ENCODE measurements at regions not wholly inside any gene's neighbourhood (a gene's known extent, or its start where the extent isn't known, plus 50 kb on each side); places are given as distances from the start of the nearest gene placed in this dataset.

DNA sequence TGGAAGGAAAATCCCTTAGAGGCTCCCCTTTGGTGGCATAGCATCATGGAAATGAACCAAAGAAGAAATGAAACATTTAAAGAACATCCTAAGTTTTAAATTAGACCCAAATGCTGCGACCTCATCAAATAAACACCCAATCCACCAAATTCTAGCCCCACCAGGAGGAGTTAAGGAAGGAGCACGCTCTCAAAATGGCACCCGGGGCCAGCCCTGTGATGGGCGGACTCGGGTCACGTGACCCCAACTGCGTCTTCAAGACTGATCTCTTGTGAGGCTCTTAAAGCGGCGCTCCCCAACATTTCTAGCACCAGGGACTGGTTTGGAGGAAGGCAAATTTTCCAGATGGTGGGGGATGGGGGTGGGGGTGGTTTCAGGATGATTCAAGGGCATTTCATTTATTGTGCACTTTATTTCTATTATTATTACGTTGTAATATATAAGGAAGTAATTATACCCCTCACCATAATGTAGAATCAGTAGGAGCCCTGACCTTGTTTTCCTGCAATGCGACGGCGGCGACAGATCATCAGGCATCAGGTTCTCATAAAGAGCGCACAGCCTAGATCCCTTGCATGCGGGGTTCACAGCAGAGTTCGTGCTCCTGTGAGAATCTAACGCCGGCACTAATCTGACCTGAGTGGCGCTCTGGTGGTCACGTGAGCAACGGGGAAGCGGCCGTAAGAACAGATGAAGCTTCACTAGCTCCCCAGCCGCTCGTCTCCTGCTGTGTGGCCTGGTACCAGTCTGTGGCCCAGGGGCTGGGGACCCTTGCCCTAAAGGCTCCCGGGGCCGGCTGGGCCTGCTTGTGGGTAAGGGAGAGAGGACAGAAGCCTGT, 55.3 kb upstream of the SLC22A11 start:
- no peak for DNase-seq
- Mint-ChIP-seq H3K4me3 (ENCODE audit: unreplicated experiment) (no peak overlapping the region), H3K9me3 (ENCODE audit: unreplicated experiment) (no peaks in the 10 kb centered on the region), H3K27ac (ENCODE audit: unreplicated experiment) (no peak overlapping the region), H3K36me3 (ENCODE audit: unreplicated experiment) (peaks cover 6% of the 10 kb centered on the region), H3K27me3 (ENCODE audit: unreplicated experiment) (no peaks in the 10 kb centered on the region), H3K4me1 (ENCODE audit: low read depth, unreplicated experiment) (no peaks in the 10 kb centered on the region)
- TF ChIP-seq, protein P1, sequence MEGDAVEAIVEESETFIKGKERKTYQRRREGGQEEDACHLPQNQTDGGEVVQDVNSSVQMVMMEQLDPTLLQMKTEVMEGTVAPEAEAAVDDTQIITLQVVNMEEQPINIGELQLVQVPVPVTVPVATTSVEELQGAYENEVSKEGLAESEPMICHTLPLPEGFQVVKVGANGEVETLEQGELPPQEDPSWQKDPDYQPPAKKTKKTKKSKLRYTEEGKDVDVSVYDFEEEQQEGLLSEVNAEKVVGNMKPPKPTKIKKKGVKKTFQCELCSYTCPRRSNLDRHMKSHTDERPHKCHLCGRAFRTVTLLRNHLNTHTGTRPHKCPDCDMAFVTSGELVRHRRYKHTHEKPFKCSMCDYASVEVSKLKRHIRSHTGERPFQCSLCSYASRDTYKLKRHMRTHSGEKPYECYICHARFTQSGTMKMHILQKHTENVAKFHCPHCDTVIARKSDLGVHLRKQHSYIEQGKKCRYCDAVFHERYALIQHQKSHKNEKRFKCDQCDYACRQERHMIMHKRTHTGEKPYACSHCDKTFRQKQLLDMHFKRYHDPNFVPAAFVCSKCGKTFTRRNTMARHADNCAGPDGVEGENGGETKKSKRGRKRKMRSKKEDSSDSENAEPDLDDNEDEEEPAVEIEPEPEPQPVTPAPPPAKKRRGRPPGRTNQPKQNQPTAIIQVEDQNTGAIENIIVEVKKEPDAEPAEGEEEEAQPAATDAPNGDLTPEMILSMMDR (IDR thresholded peaks at IDR 0.05; ENCODE audit: partially characterized antibody, unreplicated experiment), result no peak

DNA sequence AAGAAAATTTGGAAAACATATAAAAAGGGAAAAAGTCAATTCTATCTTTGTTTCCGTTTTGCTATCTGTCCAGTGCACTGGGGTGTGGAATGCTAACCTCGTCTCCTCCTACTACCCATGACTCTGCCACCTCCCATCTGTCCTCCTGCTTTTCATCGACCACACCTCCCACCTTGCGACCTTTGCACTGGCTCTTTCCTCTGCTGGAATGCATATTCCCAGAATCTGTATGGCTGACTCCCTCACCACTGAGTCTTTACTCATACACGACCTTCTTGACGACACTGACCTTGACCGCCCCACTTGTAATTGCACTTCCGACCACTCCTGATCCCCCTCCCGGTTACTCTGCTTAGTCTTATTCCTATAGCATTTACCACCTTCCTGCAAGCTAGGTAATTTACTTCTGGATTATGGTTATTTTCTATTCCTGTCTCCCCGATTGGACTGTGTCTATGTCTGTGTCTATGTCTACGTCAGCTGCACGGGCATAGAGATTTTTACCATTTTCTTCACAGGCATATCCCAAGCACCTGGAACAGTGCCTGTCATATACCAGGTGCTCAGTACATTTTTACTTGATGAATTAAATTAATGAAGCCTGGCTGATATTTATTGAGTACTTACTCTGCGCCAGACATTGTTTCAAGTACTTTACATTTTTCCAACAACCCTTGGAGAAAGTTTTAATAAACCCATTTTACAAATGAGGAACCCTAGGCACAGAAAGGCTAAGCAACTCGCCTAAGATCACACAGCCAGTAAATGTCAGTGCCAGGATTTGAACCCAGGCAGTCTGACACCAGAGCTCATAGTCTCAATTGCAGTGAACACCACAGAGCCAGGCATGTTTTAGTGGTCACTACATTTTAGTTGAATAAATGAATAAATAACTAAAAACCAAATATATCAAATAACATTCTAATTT, 54.0 kb upstream of the SLC22A11 start:
- Mint-ChIP-seq H3K9me3 (ENCODE audit: unreplicated experiment) (no peaks in the 10 kb centered on the region), H3K4me1 (ENCODE audit: low read depth, unreplicated experiment) (no peaks in the 10 kb centered on the region), H3K27me3 (ENCODE audit: unreplicated experiment) (no peaks in the 10 kb centered on the region), H3K36me3 (ENCODE audit: unreplicated experiment) (peaks cover 6% of the 10 kb centered on the region), H3K27ac (ENCODE audit: unreplicated experiment) (no peak overlapping the region), H3K4me3 (ENCODE audit: unreplicated experiment) (no peak overlapping the region)
- TF ChIP-seq, protein P1 (IDR thresholded peaks at IDR 0.05; ENCODE audit: partially characterized antibody, unreplicated experiment), result no peak
- no peak for DNase-seq

DNA sequence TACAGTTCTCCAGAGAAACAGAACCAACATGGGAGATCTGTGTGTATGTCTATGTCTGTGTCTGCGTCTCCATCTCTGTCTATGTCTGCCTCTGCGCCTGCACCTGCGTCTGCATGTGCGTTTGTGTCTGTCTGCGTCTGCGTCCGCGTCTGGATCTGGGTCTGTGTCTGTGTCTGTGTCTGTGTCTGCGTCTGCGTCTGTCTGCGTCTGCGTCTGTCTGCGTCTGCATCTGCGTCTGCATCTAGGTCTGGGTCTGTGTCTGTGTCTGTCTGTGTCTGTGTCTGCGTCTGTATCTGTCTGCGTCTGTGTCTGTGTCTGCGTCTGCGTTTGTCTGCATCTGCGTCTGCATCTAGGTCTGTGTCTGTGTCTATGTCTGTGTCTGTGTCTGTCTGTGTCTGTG, 53.1 kb upstream of the SLC22A11 start:
- Mint-ChIP-seq H3K4me3 (ENCODE audit: unreplicated experiment) (no peak overlapping the region), H3K27ac (ENCODE audit: unreplicated experiment) (no peak overlapping the region), H3K4me1 (ENCODE audit: low read depth, unreplicated experiment) (no peaks in the 10 kb centered on the region), H3K27me3 (ENCODE audit: unreplicated experiment) (no peaks in the 10 kb centered on the region), H3K36me3 (ENCODE audit: unreplicated experiment) (peaks cover 6% of the 10 kb centered on the region), H3K9me3 (ENCODE audit: unreplicated experiment) (no peaks in the 10 kb centered on the region)
- TF ChIP-seq, protein P1 (IDR thresholded peaks at IDR 0.05; ENCODE audit: partially characterized antibody, unreplicated experiment), result no peak
- DNase-seq, result no peak

DNA sequence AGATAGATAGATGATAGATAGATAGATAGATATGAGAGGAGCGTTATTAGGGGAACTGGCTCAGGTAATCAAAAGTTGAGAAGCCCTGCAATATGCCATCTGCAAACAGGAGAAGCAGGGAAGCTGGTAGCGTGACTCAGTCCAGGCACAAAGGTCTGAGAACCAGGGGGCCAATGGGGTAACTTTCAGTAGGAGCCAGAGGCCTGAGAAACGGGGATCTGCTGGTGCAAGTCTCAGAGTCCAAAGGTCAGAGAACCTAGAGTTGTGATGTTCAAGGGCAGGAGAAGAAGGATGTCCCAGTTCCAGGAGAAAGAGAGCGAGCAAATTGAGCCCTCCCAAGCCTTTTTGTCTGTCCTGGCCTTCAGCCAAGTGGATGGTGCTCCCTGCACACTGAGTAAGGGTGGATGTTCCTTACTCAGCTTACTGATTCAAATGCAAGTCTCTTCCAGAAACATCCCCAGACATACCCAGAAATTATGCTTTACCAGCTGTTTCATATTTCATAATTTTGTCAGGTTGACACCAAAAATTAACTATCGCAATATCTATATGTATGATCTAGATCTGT, 52.5 kb upstream of the SLC22A11 start:
- DNase-seq, result no peak
- Mint-ChIP-seq H3K27ac (ENCODE audit: unreplicated experiment) (no peak overlapping the region), H3K9me3 (ENCODE audit: unreplicated experiment) (no peaks in the 10 kb centered on the region), H3K36me3 (ENCODE audit: unreplicated experiment) (peaks cover 6% of the 10 kb centered on the region), H3K4me1 (ENCODE audit: low read depth, unreplicated experiment) (no peaks in the 10 kb centered on the region), H3K27me3 (ENCODE audit: unreplicated experiment) (no peaks in the 10 kb centered on the region), H3K4me3 (ENCODE audit: unreplicated experiment) (no peak overlapping the region)
- TF ChIP-seq, protein P1 (IDR thresholded peaks at IDR 0.05; ENCODE audit: partially characterized antibody, unreplicated experiment), result no peak

Data from glutamatergic neuron (in vitro differentiated cells).